ENCODE measurements at regions not wholly inside any gene's neighbourhood (a gene's known extent, or its start where the extent isn't known, plus 50 kb on each side); places are given as distances from the start of the nearest gene placed in this dataset.
"Not testable (repeated sequence)": the region's sequence is repeated elsewhere in the genome, so short reads cannot be mapped to it uniquely, and the experiment has no call there.

- Mint-ChIP-seq H3K36me3 (ENCODE audit: low read depth) (no peaks in the 10 kb centered on the region), H3K4me1 (ENCODE audit: low read depth) (no peaks in the 10 kb centered on the region), H3K9me3 (peaks cover 41% of the 10 kb centered on the region), H3K27me3 (ENCODE audit: low read depth) (no peaks in the 10 kb centered on the region), H3K4me3 (no peak overlapping the region), H3K27ac (no peak overlapping the region)
Observed at GRCh38 chr19:23597661-23598060, 89.4 kb downstream of the ZNF675 start.

GRCh38 chr19:23596872-23597271 is 90.1 kb downstream of the ZNF675 start:
- Mint-ChIP-seq H3K27me3 (ENCODE audit: low read depth) (no peaks in the 10 kb centered on the region), H3K4me1 (ENCODE audit: low read depth) (no peaks in the 10 kb centered on the region), H3K4me3 (no peak overlapping the region), H3K9me3 (peaks cover 46% of the 10 kb centered on the region), H3K27ac (no peak overlapping the region), H3K36me3 (ENCODE audit: low read depth) (no peaks in the 10 kb centered on the region)

- not testable (repeated sequence) for H3K36me3 Mint-ChIP-seq (ENCODE audit: low read depth); H3K4me1 Mint-ChIP-seq (ENCODE audit: low read depth); H3K27me3 Mint-ChIP-seq (ENCODE audit: low read depth); H3K4me3 Mint-ChIP-seq; H3K27ac Mint-ChIP-seq
- H3K9me3 Mint-ChIP-seq, result peaks cover 59% of the 10 kb centered on the region
Observed at GRCh38 chr19:23594311-23594710, 92.7 kb downstream of the ZNF675 start.

GRCh38 chr19:23587546-23587945 is 99.5 kb downstream of the ZNF675 start:
- Mint-ChIP-seq H3K27ac (no peak overlapping the region), H3K9me3 (peaks cover 46% of the 10 kb centered on the region), H3K36me3 (ENCODE audit: low read depth) (peaks cover 2% of the 10 kb centered on the region), H3K4me1 (ENCODE audit: low read depth) (no peaks in the 10 kb centered on the region), H3K27me3 (ENCODE audit: low read depth) (no peaks in the 10 kb centered on the region), H3K4me3 (no peak overlapping the region)

- peaks cover 65% of the 10 kb centered on the region for H3K9me3 Mint-ChIP-seq
- H3K36me3 Mint-ChIP-seq (ENCODE audit: low read depth), result no peaks in the 10 kb centered on the region
Observed at GRCh38 chr19:23577501-23577900, 109.5 kb downstream of the ZNF675 start.

GRCh38 chr19:23571175-23571574 is 115.8 kb downstream of the ZNF675 start:
- H3K36me3 Mint-ChIP-seq (ENCODE audit: low read depth), result peaks cover 6% of the 10 kb centered on the region

More at GRCh38 chr19:23577501-23577900, 109.5 kb downstream of the ZNF675 start:
- Mint-ChIP-seq H3K4me1 (ENCODE audit: low read depth) (no peaks in the 10 kb centered on the region), H3K4me3 (no peak overlapping the region), H3K27ac (no peak overlapping the region), H3K27me3 (ENCODE audit: low read depth) (no peaks in the 10 kb centered on the region)

GRCh38 chr19:23568116-23568515 is 118.9 kb downstream of the ZNF675 start:
- not testable (repeated sequence) for H3K27ac Mint-ChIP-seq; H3K27me3 Mint-ChIP-seq (ENCODE audit: low read depth); H3K4me1 Mint-ChIP-seq (ENCODE audit: low read depth); H3K36me3 Mint-ChIP-seq (ENCODE audit: low read depth); H3K4me3 Mint-ChIP-seq
- peaks cover 60% of the 10 kb centered on the region for H3K9me3 Mint-ChIP-seq

More at GRCh38 chr19:23571175-23571574, 115.8 kb downstream of the ZNF675 start:
- Mint-ChIP-seq H3K27ac (no peak overlapping the region), H3K4me1 (ENCODE audit: low read depth) (no peaks in the 10 kb centered on the region), H3K27me3 (ENCODE audit: low read depth) (no peaks in the 10 kb centered on the region), H3K4me3 (no peak overlapping the region), H3K9me3 (peaks cover 58% of the 10 kb centered on the region)

GRCh38 chr19:23565256-23565655 is 121.8 kb downstream of the ZNF675 start:
- H3K4me3 Mint-ChIP-seq, result no peak overlapping the region
- peaks cover 62% of the 10 kb centered on the region for H3K9me3 Mint-ChIP-seq
- no peaks in the 10 kb centered on the region for H3K4me1 Mint-ChIP-seq (ENCODE audit: low read depth)

GRCh38 chr19:23563326-23563725 is 123.7 kb downstream of the ZNF675 start:
- no peaks in the 10 kb centered on the region for H3K4me1 Mint-ChIP-seq (ENCODE audit: low read depth)
- no peak overlapping the region for H3K27ac Mint-ChIP-seq
- H3K36me3 Mint-ChIP-seq (ENCODE audit: low read depth), result peaks cover 4% of the 10 kb centered on the region
- no peak overlapping the region for H3K4me3 Mint-ChIP-seq
- no peaks in the 10 kb centered on the region for H3K27me3 Mint-ChIP-seq (ENCODE audit: low read depth)
- H3K9me3 Mint-ChIP-seq, result peaks cover 71% of the 10 kb centered on the region

More at GRCh38 chr19:23565256-23565655, 121.8 kb downstream of the ZNF675 start:
- no peaks in the 10 kb centered on the region for H3K27me3 Mint-ChIP-seq (ENCODE audit: low read depth)
- H3K27ac Mint-ChIP-seq, result no peak overlapping the region
- peaks cover 2% of the 10 kb centered on the region for H3K36me3 Mint-ChIP-seq (ENCODE audit: low read depth)

- no peaks in the 10 kb centered on the region for H3K27me3 Mint-ChIP-seq (ENCODE audit: low read depth)
- H3K36me3 Mint-ChIP-seq (ENCODE audit: low read depth), result peaks cover 4% of the 10 kb centered on the region
- H3K4me3 Mint-ChIP-seq, result no peak overlapping the region
- peaks cover 73% of the 10 kb centered on the region for H3K9me3 Mint-ChIP-seq
- H3K4me1 Mint-ChIP-seq (ENCODE audit: low read depth), result no peaks in the 10 kb centered on the region
- H3K27ac Mint-ChIP-seq, result no peak overlapping the region
Observed at GRCh38 chr19:23561341-23561740, 125.7 kb downstream of the ZNF675 start.

- H3K27me3 Mint-ChIP-seq (ENCODE audit: low read depth), result no peaks in the 10 kb centered on the region
- no peak overlapping the region for H3K4me3 Mint-ChIP-seq
- peaks cover 4% of the 10 kb centered on the region for H3K36me3 Mint-ChIP-seq (ENCODE audit: low read depth)
- H3K9me3 Mint-ChIP-seq, result peaks cover 75% of the 10 kb centered on the region
- H3K4me1 Mint-ChIP-seq (ENCODE audit: low read depth), result no peaks in the 10 kb centered on the region
- H3K27ac Mint-ChIP-seq, result no peak overlapping the region
Observed at GRCh38 chr19:23560051-23560450, 127.0 kb downstream of the ZNF675 start.

- peaks cover 3% of the 10 kb centered on the region for H3K36me3 Mint-ChIP-seq (ENCODE audit: low read depth)
- H3K9me3 Mint-ChIP-seq, result peaks cover 61% of the 10 kb centered on the region
- no peak overlapping the region for H3K27ac Mint-ChIP-seq
- no peak overlapping the region for H3K4me3 Mint-ChIP-seq
- H3K27me3 Mint-ChIP-seq (ENCODE audit: low read depth), result no peaks in the 10 kb centered on the region
- no peaks in the 10 kb centered on the region for H3K4me1 Mint-ChIP-seq (ENCODE audit: low read depth)
Observed at GRCh38 chr19:23558541-23558940, 128.5 kb downstream of the ZNF675 start.

- Mint-ChIP-seq H3K4me1 (ENCODE audit: low read depth) (no peaks in the 10 kb centered on the region), H3K9me3 (peaks cover 51% of the 10 kb centered on the region), H3K4me3 (no peak overlapping the region), H3K27me3 (ENCODE audit: low read depth) (no peaks in the 10 kb centered on the region), H3K27ac (no peak overlapping the region), H3K36me3 (ENCODE audit: low read depth) (peaks cover 3% of the 10 kb centered on the region)
Observed at GRCh38 chr19:23557381-23557780, 129.6 kb downstream of the ZNF675 start.

GRCh38 chr19:23554548-23554947 is 132.5 kb downstream of the ZNF675 start:
- H3K9me3 Mint-ChIP-seq, result peaks cover 45% of the 10 kb centered on the region
- H3K36me3 Mint-ChIP-seq (ENCODE audit: low read depth), result peaks cover 3% of the 10 kb centered on the region
- no peak overlapping the region for H3K4me3 Mint-ChIP-seq
- H3K27ac Mint-ChIP-seq, result no peak overlapping the region
- H3K27me3 Mint-ChIP-seq (ENCODE audit: low read depth), result no peaks in the 10 kb centered on the region
- H3K4me1 Mint-ChIP-seq (ENCODE audit: low read depth), result no peaks in the 10 kb centered on the region

GRCh38 chr19:23550102-23550501 is 136.9 kb downstream of the ZNF675 start:
- not testable (repeated sequence) for H3K36me3 Mint-ChIP-seq (ENCODE audit: low read depth); H3K27ac Mint-ChIP-seq; H3K27me3 Mint-ChIP-seq (ENCODE audit: low read depth); H3K4me3 Mint-ChIP-seq; H3K4me1 Mint-ChIP-seq (ENCODE audit: low read depth)
- H3K9me3 Mint-ChIP-seq, result peaks cover 48% of the 10 kb centered on the region

- Mint-ChIP-seq H3K36me3 (ENCODE audit: low read depth) (no peaks in the 10 kb centered on the region), H3K27me3 (ENCODE audit: low read depth) (no peaks in the 10 kb centered on the region), H3K4me1 (ENCODE audit: low read depth) (no peaks in the 10 kb centered on the region), H3K27ac (no peak overlapping the region), H3K9me3 (peaks cover 67% of the 10 kb centered on the region), H3K4me3 (no peak overlapping the region)
Observed at GRCh38 chr19:23547816-23548430, 139.1 kb downstream of the ZNF675 start.
